ENCODE measurements at regions not wholly inside any gene's neighbourhood (a gene's known extent, or its start where the extent isn't known, plus 50 kb on each side); places are given as distances from the start of the nearest gene placed in this dataset.
A peak's percentile ranks its signal among the peaks of the same experiment; 100 is the strongest.
"Not testable (repeated sequence)": the region's sequence is repeated elsewhere in the genome, so short reads cannot be mapped to it uniquely, and the experiment has no call there.

- Histone ChIP-seq H3K4me3 (no peak overlapping the region), H3K4me1 (no peaks in the 10 kb centered on the region), H3K36me3 (no peaks in the 10 kb centered on the region), H3K9me3 (replicated peaks) (no peaks in the 10 kb centered on the region), H3K27me3 (ENCODE audit: low read depth) (peaks cover 3% of the 10 kb centered on the region), H3K27ac (replicated peaks) (peak overlapping the region; percentile 50)
- no peak for TF ChIP-seq CTCF (IDR thresholded peaks at IDR 0.05; ENCODE audit: borderline replicate concordance)
- no peak for DNase-seq
- intact Hi-C loops (cut with micrococcal nuclease) = no loop called here
Observed at GRCh38 chr10:62492870-62493180, 118.7 kb downstream of the ZNF365 start.

- intact Hi-C loops (cut with micrococcal nuclease) = no loop called here
- TF ChIP-seq CTCF (IDR thresholded peaks at IDR 0.05; ENCODE audit: borderline replicate concordance) = no peak
- Histone ChIP-seq H3K36me3 (no peaks in the 10 kb centered on the region), H3K9me3 (replicated peaks) (no peaks in the 10 kb centered on the region), H3K4me1 (no peaks in the 10 kb centered on the region), H3K4me3 (no peak overlapping the region), H3K27me3 (ENCODE audit: low read depth) (peaks cover 3% of the 10 kb centered on the region), H3K27ac (replicated peaks) (no peak overlapping the region)
- no peak for DNase-seq
Observed at GRCh38 chr10:62496925-62497324, 122.8 kb downstream of the ZNF365 start.

- DNase-seq = no peak
- Histone ChIP-seq H3K36me3 (no peaks in the 10 kb centered on the region), H3K4me1 (no peaks in the 10 kb centered on the region), H3K27ac (replicated peaks) (no peak overlapping the region), H3K9me3 (replicated peaks) (no peaks in the 10 kb centered on the region), H3K4me3 (no peak overlapping the region), H3K27me3 (ENCODE audit: low read depth) (no peaks in the 10 kb centered on the region)
- intact Hi-C loops (cut with micrococcal nuclease) = no loop called here
- TF ChIP-seq CTCF (IDR thresholded peaks at IDR 0.05; ENCODE audit: borderline replicate concordance) = no peak
Observed at GRCh38 chr10:62498271-62498670, 124.1 kb downstream of the ZNF365 start.

- DNase-seq; H3K27ac ChIP-seq (replicated peaks); H3K4me1 ChIP-seq; H3K4me3 ChIP-seq; intact Hi-C loops (cut with micrococcal nuclease); H3K9me3 ChIP-seq (replicated peaks); H3K27me3 ChIP-seq (ENCODE audit: low read depth); H3K36me3 ChIP-seq: not testable (repeated sequence)
Observed at GRCh38 chr10:62500116-62500515, 125.9 kb downstream of the ZNF365 start.

GRCh38 chr10:62501547-62501946 is 127.4 kb downstream of the ZNF365 start:
- no peak overlapping the region for H3K4me3 ChIP-seq
- no peak for DNase-seq
- H3K9me3 ChIP-seq (replicated peaks) = no peaks in the 10 kb centered on the region
- no peaks in the 10 kb centered on the region for H3K4me1 ChIP-seq
- intact Hi-C loops (cut with micrococcal nuclease) = no loop called here
- no peak for TF ChIP-seq CTCF (IDR thresholded peaks at IDR 0.05; ENCODE audit: borderline replicate concordance)
- H3K27ac ChIP-seq (replicated peaks) = no peak overlapping the region
- no peaks in the 10 kb centered on the region for H3K36me3 ChIP-seq
- no peaks in the 10 kb centered on the region for H3K27me3 ChIP-seq (ENCODE audit: low read depth)

GRCh38 chr10:62502995-62503613 is 128.9 kb downstream of the ZNF365 start:
- H3K27ac ChIP-seq (replicated peaks) = no peak overlapping the region
- no peaks in the 10 kb centered on the region for H3K36me3 ChIP-seq
- intact Hi-C loops (cut with micrococcal nuclease) = no loop called here
- no peaks in the 10 kb centered on the region for H3K4me1 ChIP-seq
- no peak overlapping the region for H3K4me3 ChIP-seq
- no peak for TF ChIP-seq CTCF (IDR thresholded peaks at IDR 0.05; ENCODE audit: borderline replicate concordance)
- DNase-seq = no peak
- H3K9me3 ChIP-seq (replicated peaks) = no peaks in the 10 kb centered on the region
- H3K27me3 ChIP-seq (ENCODE audit: low read depth) = no peaks in the 10 kb centered on the region

Measured in left ventricle myocardium inferior (tissue), 1 donor.